ENCODE measurements at regions not wholly inside any gene's neighbourhood (a gene's known extent, or its start where the extent isn't known, plus 50 kb on each side); places are given as distances from the start of the nearest gene placed in this dataset.

- peaks cover 1% of the 10 kb centered on the region for H3K9me3 Mint-ChIP-seq
- no peak overlapping the region for H3K27ac Mint-ChIP-seq (ENCODE audit: unreplicated experiment)
- no peak for DNase-seq (ENCODE audit: low read depth, low spot score)
- H3K36me3 Mint-ChIP-seq (ENCODE audit: low read depth) = no peaks in the 10 kb centered on the region
- H3K27me3 Mint-ChIP-seq (ENCODE audit: low read depth) = no peaks in the 10 kb centered on the region
- H3K4me3 Mint-ChIP-seq = no peak overlapping the region
- no peaks in the 10 kb centered on the region for H3K4me1 Mint-ChIP-seq
- TF ChIP-seq, protein P1, sequence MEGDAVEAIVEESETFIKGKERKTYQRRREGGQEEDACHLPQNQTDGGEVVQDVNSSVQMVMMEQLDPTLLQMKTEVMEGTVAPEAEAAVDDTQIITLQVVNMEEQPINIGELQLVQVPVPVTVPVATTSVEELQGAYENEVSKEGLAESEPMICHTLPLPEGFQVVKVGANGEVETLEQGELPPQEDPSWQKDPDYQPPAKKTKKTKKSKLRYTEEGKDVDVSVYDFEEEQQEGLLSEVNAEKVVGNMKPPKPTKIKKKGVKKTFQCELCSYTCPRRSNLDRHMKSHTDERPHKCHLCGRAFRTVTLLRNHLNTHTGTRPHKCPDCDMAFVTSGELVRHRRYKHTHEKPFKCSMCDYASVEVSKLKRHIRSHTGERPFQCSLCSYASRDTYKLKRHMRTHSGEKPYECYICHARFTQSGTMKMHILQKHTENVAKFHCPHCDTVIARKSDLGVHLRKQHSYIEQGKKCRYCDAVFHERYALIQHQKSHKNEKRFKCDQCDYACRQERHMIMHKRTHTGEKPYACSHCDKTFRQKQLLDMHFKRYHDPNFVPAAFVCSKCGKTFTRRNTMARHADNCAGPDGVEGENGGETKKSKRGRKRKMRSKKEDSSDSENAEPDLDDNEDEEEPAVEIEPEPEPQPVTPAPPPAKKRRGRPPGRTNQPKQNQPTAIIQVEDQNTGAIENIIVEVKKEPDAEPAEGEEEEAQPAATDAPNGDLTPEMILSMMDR (conservative IDR thresholded peaks at IDR 0.05) = no peak
Measured at GRCh38 chr13:90623318-90624011, 724.0 kb upstream of the MIR17HG start.

DNA sequence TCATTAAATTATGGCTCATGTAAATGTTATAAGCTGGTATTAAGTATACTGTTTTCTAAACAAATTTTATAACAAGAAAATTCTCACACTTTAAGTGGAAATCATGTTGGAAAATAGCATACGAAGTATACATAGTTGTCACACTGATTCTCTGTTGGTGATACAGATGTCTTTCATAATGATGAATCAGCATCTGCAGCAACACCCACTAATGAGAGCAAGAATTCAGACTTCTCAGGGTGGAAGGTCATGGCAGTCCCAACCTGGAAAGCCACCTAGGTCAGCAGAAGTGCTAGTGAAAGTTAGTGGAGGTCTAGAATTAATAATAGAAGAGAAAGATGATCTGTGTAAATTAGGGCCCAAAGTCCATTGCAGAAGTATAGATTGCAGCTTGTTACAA, 719.7 kb upstream of the MIR17HG start:
- H3K9me3 Mint-ChIP-seq = no peaks in the 10 kb centered on the region
- DNase-seq (ENCODE audit: low read depth, low spot score) = no peak
- no peaks in the 10 kb centered on the region for H3K4me1 Mint-ChIP-seq
- no peaks in the 10 kb centered on the region for H3K27me3 Mint-ChIP-seq (ENCODE audit: low read depth)
- TF ChIP-seq, protein P1 (conservative IDR thresholded peaks at IDR 0.05) = no peak
- no peak overlapping the region for H3K4me3 Mint-ChIP-seq
- no peak overlapping the region for H3K27ac Mint-ChIP-seq (ENCODE audit: unreplicated experiment)
- no peaks in the 10 kb centered on the region for H3K36me3 Mint-ChIP-seq (ENCODE audit: low read depth)

GRCh38 chr13:90628471-90628870, 719.0 kb upstream of the MIR17HG start:
- Mint-ChIP-seq H3K27ac (ENCODE audit: unreplicated experiment) (no peak overlapping the region), H3K4me1 (no peaks in the 10 kb centered on the region), H3K9me3 (no peaks in the 10 kb centered on the region), H3K4me3 (no peak overlapping the region), H3K36me3 (ENCODE audit: low read depth) (no peaks in the 10 kb centered on the region), H3K27me3 (ENCODE audit: low read depth) (no peaks in the 10 kb centered on the region)
- TF ChIP-seq, protein P1 (conservative IDR thresholded peaks at IDR 0.05) = no peak
- DNase-seq (ENCODE audit: low read depth, low spot score) = no peak

- TF ChIP-seq, protein P1 (conservative IDR thresholded peaks at IDR 0.05) = no peak
- no peak overlapping the region for H3K27ac Mint-ChIP-seq (ENCODE audit: unreplicated experiment)
- no peak for DNase-seq (ENCODE audit: low read depth, low spot score)
- no peaks in the 10 kb centered on the region for H3K9me3 Mint-ChIP-seq
- H3K4me3 Mint-ChIP-seq = no peak overlapping the region
- no peaks in the 10 kb centered on the region for H3K27me3 Mint-ChIP-seq (ENCODE audit: low read depth)
- no peaks in the 10 kb centered on the region for H3K36me3 Mint-ChIP-seq (ENCODE audit: low read depth)
- H3K4me1 Mint-ChIP-seq = no peaks in the 10 kb centered on the region
Measured at GRCh38 chr13:90630716-90631115, 716.8 kb upstream of the MIR17HG start.

DNA sequence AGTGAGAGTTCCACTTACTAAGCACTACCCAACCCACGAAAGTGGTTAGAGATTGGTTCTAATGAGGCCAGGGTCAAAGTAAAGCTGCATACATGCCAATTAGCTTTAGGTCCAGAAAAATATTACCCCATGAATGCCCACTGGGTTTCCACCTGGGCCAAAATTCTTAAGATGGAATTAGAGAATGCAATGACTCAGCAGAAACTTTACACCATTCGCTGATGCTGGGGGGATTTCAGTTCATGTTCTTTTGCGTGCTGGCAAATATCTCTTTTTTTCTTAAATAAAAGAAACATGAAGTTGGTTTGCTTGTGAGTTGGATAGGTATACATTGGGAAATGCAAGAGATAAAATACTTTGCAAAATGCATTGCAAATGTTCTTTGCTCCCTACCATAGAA, 715.3 kb upstream of the MIR17HG start:
- no peak overlapping the region for H3K27ac Mint-ChIP-seq (ENCODE audit: unreplicated experiment)

More for the DNA sequence above, 715.3 kb upstream of the MIR17HG start:
- no peaks in the 10 kb centered on the region for H3K4me1 Mint-ChIP-seq
- H3K4me3 Mint-ChIP-seq = no peak overlapping the region
- TF ChIP-seq, protein P1 (conservative IDR thresholded peaks at IDR 0.05) = no peak
- no peaks in the 10 kb centered on the region for H3K9me3 Mint-ChIP-seq
- H3K27me3 Mint-ChIP-seq (ENCODE audit: low read depth) = no peaks in the 10 kb centered on the region
- no peaks in the 10 kb centered on the region for H3K36me3 Mint-ChIP-seq (ENCODE audit: low read depth)
- no peak for DNase-seq (ENCODE audit: low read depth, low spot score)
